Subcutaneous abdominal adipose tissue (tissue), 5 donors: ENCODE measurements at regions not wholly inside any gene's neighbourhood (a gene's known extent, or its start where the extent isn't known, plus 50 kb on each side); places are given as distances from the start of the nearest gene placed in this dataset.

Experiments
- H3K27ac ChIP-seq: one replicate; pipeline ENCODE4 v1.7.0; 2013; ENCODE audit warnings: low read depth, mild to moderate bottlenecking, inconsistent platforms, low read length, moderate library complexity
- H3K27me3 ChIP-seq, 5 donors: one replicate each; pipeline ENCODE4 v1.7.0; 2013; ENCODE audit warnings: low read length in 5 of 5, inconsistent platforms in 1 of 5; ENCODE audit not compliant: control insufficient read depth in 5 of 5, insufficient read depth in 4 of 5
- H3K36me3 ChIP-seq, 5 donors: one replicate each; pipeline ENCODE4 v1.7.0; 2013; ENCODE audit warnings: low read length in 5 of 5; ENCODE audit not compliant: control insufficient read depth in 5 of 5, insufficient read depth in 5 of 5
- H3K4me1 ChIP-seq, 5 donors: one replicate each; pipeline ENCODE4 v1.7.0; 2013; ENCODE audit warnings: low read length in 5 of 5, mild to moderate bottlenecking in 3 of 5, moderate library complexity in 1 of 5; ENCODE audit not compliant: control insufficient read depth in 5 of 5, insufficient read depth in 5 of 5
- H3K4me3 ChIP-seq, 5 donors: one replicate each; pipeline ENCODE4 v1.7.0; 2013; ENCODE audit warnings: low read length in 5 of 5, low read depth in 1 of 5
- H3K9ac ChIP-seq, 5 donors: one replicate each; pipeline ENCODE4 v1.7.0; 2013; ENCODE audit warnings: low read length in 5 of 5, mild to moderate bottlenecking in 4 of 5, moderate library complexity in 3 of 5
- H3K9me3 ChIP-seq, 5 donors: one replicate each; pipeline ENCODE4 v1.7.0; 2013; ENCODE audit warnings: low read length in 5 of 5; ENCODE audit not compliant: control insufficient read depth in 5 of 5
- donor health status: healthy.
- donor health status: healthy.
- donor health status: healthy.
- donor health status: healthy.
- donor health status: healthy.

GRCh38 chr12:67460388-67460787, 188.2 kb upstream of the DYRK2 start:
- Histone ChIP-seq H3K4me1 (peaks cover 14 to 27% (median 26%) of the 10 kb centered on the region in 5 donors), H3K27me3 (no peaks in the 10 kb centered on the region), H3K27ac (no peak overlapping the region), H3K9me3 (no peaks in the 10 kb centered on the region), H3K36me3 (no peaks in the 10 kb centered on the region), H3K4me3 (no peak overlapping the region), H3K9ac (no peak overlapping the region)

GRCh38 chr12:67468549-67469245, 179.8 kb upstream of the DYRK2 start:
- Histone ChIP-seq H3K27ac (no peak overlapping the region), H3K27me3 (no peaks in the 10 kb centered on the region), H3K4me1 (peaks cover 0 to 11% (median 9%) of the 10 kb centered on the region in 5 donors), H3K4me3 (no peak overlapping the region), H3K9me3 (peaks cover 0 to 5% (median 0%) of the 10 kb centered on the region in 5 donors), H3K36me3 (no peaks in the 10 kb centered on the region), H3K9ac (no peak overlapping the region)

DNA sequence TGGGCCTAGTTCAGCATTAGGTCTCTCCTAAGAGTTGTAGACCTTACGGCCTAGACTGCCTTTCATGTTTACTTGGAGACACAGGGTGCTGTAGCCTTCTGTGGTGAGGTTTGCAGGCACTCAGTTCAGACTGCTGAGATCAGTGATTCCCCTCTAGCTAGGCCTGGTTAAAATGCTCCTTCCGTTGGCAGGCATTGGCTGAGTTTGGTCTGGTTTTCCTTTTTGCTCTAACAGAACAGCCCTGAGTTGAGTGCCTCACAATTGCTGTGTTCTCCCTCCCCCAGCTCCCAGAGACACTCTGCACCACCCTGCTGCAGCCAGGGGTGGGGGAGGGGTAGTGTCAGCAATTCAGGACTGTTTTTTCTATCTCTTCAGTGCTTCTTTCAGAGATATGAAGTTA, 178.9 kb upstream of the DYRK2 start:
- Histone ChIP-seq H3K9ac (no peak overlapping the region), H3K36me3 (no peaks in the 10 kb centered on the region), H3K4me1 (peaks cover 0 to 11% (median 9%) of the 10 kb centered on the region in 5 donors), H3K27me3 (no peaks in the 10 kb centered on the region), H3K4me3 (no peak overlapping the region), H3K27ac (no peak overlapping the region), H3K9me3 (peaks cover 0 to 5% (median 0%) of the 10 kb centered on the region in 5 donors)

DNA sequence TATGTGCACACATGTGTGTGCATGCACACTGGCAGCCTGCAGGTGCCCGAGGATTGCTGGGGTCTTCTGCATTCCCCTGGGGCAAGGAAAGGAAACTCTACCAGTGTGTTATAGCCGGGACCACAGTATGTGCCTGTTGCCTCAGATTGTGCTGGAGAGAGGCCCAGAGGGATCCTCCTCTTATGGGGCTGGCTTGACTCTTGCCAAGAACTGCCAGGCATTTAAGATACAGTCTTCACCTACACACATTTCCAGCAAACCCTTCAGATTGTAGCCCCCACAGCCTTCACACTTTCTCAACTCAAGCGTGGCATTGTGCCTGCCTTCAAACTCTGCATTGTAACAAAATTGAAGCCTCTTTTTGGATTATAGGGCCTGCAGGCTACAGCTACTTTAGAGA, 176.7 kb upstream of the DYRK2 start:
- Histone ChIP-seq H3K9ac (no peak overlapping the region), H3K4me3 (no peak overlapping the region), H3K9me3 (no peaks in the 10 kb centered on the region), H3K27ac (no peak overlapping the region), H3K4me1 (peaks cover 0 to 11% (median 9%) of the 10 kb centered on the region in 5 donors), H3K27me3 (no peaks in the 10 kb centered on the region), H3K36me3 (no peaks in the 10 kb centered on the region)

- no peak overlapping the region for H3K27ac ChIP-seq
- no peak overlapping the region for H3K9ac ChIP-seq
- H3K4me1 ChIP-seq: peaks cover 0 to 11% (median 9%) of the 10 kb centered on the region in 5 donors
- no peak overlapping the region for H3K4me3 ChIP-seq
- no peaks in the 10 kb centered on the region for H3K36me3 ChIP-seq
- H3K9me3 ChIP-seq: no peaks in the 10 kb centered on the region
- H3K27me3 ChIP-seq: no peaks in the 10 kb centered on the region
Observed at GRCh38 chr12:67472539-67472938, 176.0 kb upstream of the DYRK2 start.

DNA sequence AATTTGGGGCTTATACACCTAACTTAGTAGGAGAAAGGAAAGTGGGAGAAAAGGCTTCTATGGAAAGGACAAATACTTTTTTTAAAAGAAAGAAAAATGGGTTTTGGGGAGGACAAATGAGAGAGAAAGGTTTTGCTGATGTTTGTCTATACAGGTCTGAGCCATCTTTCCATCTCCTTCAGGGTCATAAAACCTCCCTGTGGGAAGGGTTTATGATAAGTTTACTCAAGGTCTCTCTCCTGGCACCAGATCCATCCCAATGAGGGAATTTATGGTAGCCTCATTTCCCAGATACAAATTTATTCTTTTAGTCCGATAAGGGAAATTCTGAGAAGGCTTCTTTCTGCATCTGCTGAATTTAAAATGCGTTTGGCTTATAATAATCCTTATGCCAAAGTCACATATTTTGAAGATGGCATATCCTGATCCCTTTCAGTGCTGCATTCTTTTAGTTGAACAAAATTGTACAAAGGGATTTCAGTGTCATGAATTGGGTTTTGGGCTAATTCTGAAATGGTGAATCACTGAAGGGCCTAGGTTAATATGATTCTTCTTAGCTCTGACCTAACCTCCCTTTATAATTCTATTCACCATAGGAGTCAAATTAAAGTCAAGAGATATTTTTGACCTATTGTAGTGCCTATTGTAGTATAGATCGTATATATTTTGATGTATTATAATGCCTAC, 173.5 kb upstream of the DYRK2 start:
- Histone ChIP-seq H3K27me3 (no peaks in the 10 kb centered on the region), H3K4me1 (peaks cover 0 to 11% (median 9%) of the 10 kb centered on the region in 5 donors), H3K9me3 (no peaks in the 10 kb centered on the region), H3K9ac (no peak overlapping the region), H3K36me3 (no peaks in the 10 kb centered on the region), H3K4me3 (no peak overlapping the region), H3K27ac (no peak overlapping the region)

GRCh38 chr12:67475725-67476124, 172.8 kb upstream of the DYRK2 start:
- Histone ChIP-seq H3K9ac (no peak overlapping the region), H3K27me3 (no peaks in the 10 kb centered on the region), H3K9me3 (no peaks in the 10 kb centered on the region), H3K4me1 (peaks cover 0 to 11% (median 9%) of the 10 kb centered on the region in 5 donors), H3K36me3 (no peaks in the 10 kb centered on the region), H3K27ac (no peak overlapping the region), H3K4me3 (no peak overlapping the region)

GRCh38 chr12:67477681-67478265, 170.8 kb upstream of the DYRK2 start:
- no peak overlapping the region for H3K9ac ChIP-seq
- no peak overlapping the region for H3K4me3 ChIP-seq
- peaks cover 0 to under 1% (median 0%) of the 10 kb centered on the region in 5 donors for H3K4me1 ChIP-seq
- H3K9me3 ChIP-seq: no peaks in the 10 kb centered on the region
- no peaks in the 10 kb centered on the region for H3K36me3 ChIP-seq
- no peaks in the 10 kb centered on the region for H3K27me3 ChIP-seq
- H3K27ac ChIP-seq: no peak overlapping the region

- no peak overlapping the region for H3K4me3 ChIP-seq
- H3K9ac ChIP-seq: no peak overlapping the region
- no peaks in the 10 kb centered on the region for H3K36me3 ChIP-seq
- H3K4me1 ChIP-seq: peaks cover 0 to 12% (median 4%) of the 10 kb centered on the region in 5 donors
- H3K9me3 ChIP-seq: peaks cover 0 to 5% (median 0%) of the 10 kb centered on the region in 5 donors
- no peaks in the 10 kb centered on the region for H3K27me3 ChIP-seq
- no peak overlapping the region for H3K27ac ChIP-seq
Observed at GRCh38 chr12:67482751-67483661, 165.5 kb upstream of the DYRK2 start.
